Tibial artery (tissue), 4 donors: ENCODE measurements at regions not wholly inside any gene's neighbourhood (a gene's known extent, or its start where the extent isn't known, plus 50 kb on each side); places are given as distances from the start of the nearest gene placed in this dataset.

Experiments
- DNase-seq, 2 donors: peaks; one replicate each; pipeline ENCODE4 v3.0.0-alpha.2; 2019
- H3K27ac ChIP-seq, 2 donors: fragments of 200-600 bp; sonication (generic) in 1 of 2; 1 replicate in 1 of 2; 2 replicates in 1 of 2; pipeline ENCODE4 v1.5.1; 2018 to 2019; ENCODE audit warnings: mild to moderate bottlenecking in 1 of 2
- H3K27me3 ChIP-seq, 2 donors: fragments of 200-600 bp; sonication (generic) in 1 of 2; one replicate each; pipeline versions ENCODE4 v1.5.1 to v1.6.0; 2016 to 2019
- H3K36me3 ChIP-seq, 3 donors: fragments of 200-600 bp; sonication (generic) in 2 of 3; one replicate each; pipeline ENCODE4 v1.5.1; 2016 to 2019; ENCODE audit warnings: mild to moderate bottlenecking in 2 of 3
- H3K4me1 ChIP-seq, 4 donors: fragments of 200-600 bp; sonication (generic) in 2 of 4; 1 replicate in 3 of 4; 2 replicates in 1 of 4; pipeline ENCODE4 v1.5.1; 2016 to 2019
- H3K4me3 ChIP-seq, 2 donors: fragments of 200-600 bp; sonication (generic) in 1 of 2; 1 replicate in 1 of 2; 2 replicates in 1 of 2; pipeline ENCODE4 v1.5.1; 2018 to 2019; ENCODE audit warnings: mild to moderate bottlenecking in 2 of 2
- H3K9me3 ChIP-seq, 3 donors: fragments of 200-600 bp; sonication (generic) in 1 of 3; one replicate each; pipeline ENCODE4 v1.5.1; 2016 to 2019
- intact Hi-C: fragments of 100-400 bp; cut with DNase I; formaldehyde crosslinking; loops from one replicate; pipeline ENCODE4 v1.15.0; 2023; ENCODE audit warnings: low total_unique reads
- TF ChIP-seq, protein P1 (sequence below), 2 experiments: fragments of 200-600 bp in 1 of 2; fragments of 450-650 bp in 1 of 2; IDR thresholded peaks; one replicate each; pipeline ENCODE4 v1.5.1; 2017 to 2019; ENCODE audit warnings: antibody characterized with exemption in 2 of 2, mild to moderate bottlenecking in 1 of 2, moderate library complexity in 1 of 2

DNA sequence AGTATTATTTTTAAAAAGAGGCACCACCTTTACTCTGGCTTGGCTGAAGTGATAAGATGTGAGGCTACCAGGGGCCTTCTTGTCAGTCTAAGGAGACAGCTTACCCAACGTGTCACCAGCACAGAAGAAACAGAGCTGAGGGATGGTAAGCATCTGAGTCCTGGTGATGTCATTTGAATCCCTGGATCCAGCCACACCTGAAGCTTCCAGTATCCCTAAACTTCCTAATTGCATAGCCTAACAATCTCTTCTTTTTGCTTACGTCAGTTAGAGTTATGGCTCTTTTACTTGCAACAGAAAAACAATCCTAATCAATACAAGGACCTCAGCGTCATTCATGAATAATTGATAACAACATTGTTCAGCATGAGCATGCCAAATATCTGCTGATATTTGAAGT is 436.6 kb downstream of the SHISA9 start:
- no peak overlapping the region for H3K4me3 ChIP-seq
- DNase-seq: no peak
- no peak overlapping the region for H3K27ac ChIP-seq
- TF ChIP-seq, protein P1, sequence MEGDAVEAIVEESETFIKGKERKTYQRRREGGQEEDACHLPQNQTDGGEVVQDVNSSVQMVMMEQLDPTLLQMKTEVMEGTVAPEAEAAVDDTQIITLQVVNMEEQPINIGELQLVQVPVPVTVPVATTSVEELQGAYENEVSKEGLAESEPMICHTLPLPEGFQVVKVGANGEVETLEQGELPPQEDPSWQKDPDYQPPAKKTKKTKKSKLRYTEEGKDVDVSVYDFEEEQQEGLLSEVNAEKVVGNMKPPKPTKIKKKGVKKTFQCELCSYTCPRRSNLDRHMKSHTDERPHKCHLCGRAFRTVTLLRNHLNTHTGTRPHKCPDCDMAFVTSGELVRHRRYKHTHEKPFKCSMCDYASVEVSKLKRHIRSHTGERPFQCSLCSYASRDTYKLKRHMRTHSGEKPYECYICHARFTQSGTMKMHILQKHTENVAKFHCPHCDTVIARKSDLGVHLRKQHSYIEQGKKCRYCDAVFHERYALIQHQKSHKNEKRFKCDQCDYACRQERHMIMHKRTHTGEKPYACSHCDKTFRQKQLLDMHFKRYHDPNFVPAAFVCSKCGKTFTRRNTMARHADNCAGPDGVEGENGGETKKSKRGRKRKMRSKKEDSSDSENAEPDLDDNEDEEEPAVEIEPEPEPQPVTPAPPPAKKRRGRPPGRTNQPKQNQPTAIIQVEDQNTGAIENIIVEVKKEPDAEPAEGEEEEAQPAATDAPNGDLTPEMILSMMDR (IDR thresholded peaks at IDR 0.05): no peak
- no peaks in the 10 kb centered on the region for H3K4me1 ChIP-seq
- no peaks in the 10 kb centered on the region for H3K27me3 ChIP-seq
- no peaks in the 10 kb centered on the region for H3K36me3 ChIP-seq
- intact Hi-C loops: no loop called here
- no peaks in the 10 kb centered on the region for H3K9me3 ChIP-seq

DNA sequence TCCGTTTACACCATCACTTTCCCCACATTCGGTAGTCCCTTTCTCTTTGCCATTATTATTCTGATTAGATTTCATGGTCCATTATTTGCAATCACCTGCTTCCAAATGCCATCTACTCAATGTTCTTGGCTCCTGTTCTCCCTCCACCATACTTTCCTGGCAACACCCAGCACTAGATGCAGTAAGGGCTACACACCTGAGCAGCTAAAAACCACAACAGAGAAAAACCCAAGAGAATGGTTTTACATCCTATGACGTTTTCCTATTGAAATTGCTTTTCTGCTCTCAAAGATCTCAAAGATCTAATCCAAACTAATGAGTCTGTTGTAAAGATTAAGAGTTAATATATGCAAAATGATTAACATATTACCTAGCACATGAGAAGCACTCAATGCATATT is 441.3 kb downstream of the SHISA9 start:
- no peaks in the 10 kb centered on the region for H3K9me3 ChIP-seq
- intact Hi-C loops: no loop called here
- no peaks in the 10 kb centered on the region for H3K4me1 ChIP-seq
- TF ChIP-seq, protein P1 (IDR thresholded peaks at IDR 0.05): no peak
- H3K4me3 ChIP-seq: no peak overlapping the region
- no peak for DNase-seq
- H3K27me3 ChIP-seq: no peaks in the 10 kb centered on the region
- no peaks in the 10 kb centered on the region for H3K36me3 ChIP-seq
- H3K27ac ChIP-seq: no peak overlapping the region

DNA sequence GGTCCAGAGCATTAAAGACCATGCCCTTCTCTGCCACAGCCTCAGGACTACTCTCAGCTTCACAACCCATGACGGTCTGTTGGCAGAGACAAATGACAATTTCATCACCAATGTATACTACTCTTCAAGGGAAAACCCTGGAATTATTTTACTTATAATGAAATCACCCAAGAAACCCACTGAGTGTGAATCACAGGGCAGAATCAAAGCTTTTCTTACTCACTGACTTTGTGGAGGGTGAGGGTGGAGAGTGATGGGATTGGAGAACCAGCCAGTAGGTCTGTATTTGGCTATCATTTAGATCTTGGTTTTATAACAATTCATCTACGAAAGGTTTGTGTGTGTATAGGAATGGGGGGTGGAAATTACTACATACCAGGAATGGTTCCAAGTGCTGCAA is 442.6 kb downstream of the SHISA9 start:
- Histone ChIP-seq H3K9me3 (no peaks in the 10 kb centered on the region), H3K4me3 (no peak overlapping the region), H3K36me3 (no peaks in the 10 kb centered on the region), H3K4me1 (no peaks in the 10 kb centered on the region), H3K27ac (no peak overlapping the region), H3K27me3 (no peaks in the 10 kb centered on the region)
- intact Hi-C loops: no loop called here
- no peak for DNase-seq
- TF ChIP-seq, protein P1 (IDR thresholded peaks at IDR 0.05): no peak

DNA sequence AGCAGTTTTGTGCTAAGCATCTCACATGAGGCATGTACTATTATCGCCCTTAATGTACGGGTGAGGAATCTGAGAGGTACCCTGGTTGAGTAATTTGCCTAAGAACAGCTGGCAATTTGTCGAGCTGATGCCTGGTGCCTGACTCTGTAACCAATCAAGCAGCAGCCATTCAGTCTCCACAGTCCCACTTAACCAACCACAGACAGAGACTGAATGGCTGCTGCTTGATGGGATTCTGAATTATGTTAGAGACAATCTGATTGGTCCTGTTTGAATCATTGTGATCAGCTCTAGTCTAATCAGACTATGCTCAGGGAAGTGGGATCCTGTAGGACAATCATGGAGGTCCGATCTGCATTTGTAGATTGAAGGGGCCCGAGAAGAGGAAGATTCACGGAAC is 447.0 kb downstream of the SHISA9 start:
- H3K36me3 ChIP-seq: no peaks in the 10 kb centered on the region
- H3K9me3 ChIP-seq: no peaks in the 10 kb centered on the region
- H3K4me1 ChIP-seq: no peaks in the 10 kb centered on the region
- DNase-seq: no peak
- no peak overlapping the region for H3K27ac ChIP-seq
- TF ChIP-seq, protein P1 (IDR thresholded peaks at IDR 0.05): no peak
- H3K27me3 ChIP-seq: no peaks in the 10 kb centered on the region
- intact Hi-C loops: no loop called here
- H3K4me3 ChIP-seq: no peak overlapping the region

DNA sequence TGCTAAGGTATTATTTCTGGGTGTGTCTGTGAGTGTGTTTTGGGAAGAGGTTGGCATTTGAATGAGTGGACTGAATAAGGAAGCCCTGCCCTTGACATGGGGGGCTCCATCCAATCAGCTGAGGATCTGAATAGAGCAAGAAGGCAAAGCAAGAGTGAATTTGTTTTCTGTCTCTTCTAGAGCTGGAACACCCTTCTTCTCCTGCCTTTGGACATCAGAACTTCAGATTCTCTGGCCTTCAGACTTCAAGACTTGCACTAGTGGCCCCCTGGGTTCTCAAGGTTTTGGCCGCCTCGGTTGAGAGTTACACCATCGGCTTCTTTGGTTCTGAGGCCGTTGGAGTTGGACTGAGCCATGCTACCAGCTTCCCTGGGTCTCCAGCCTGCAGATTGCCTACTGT is 448.6 kb downstream of the SHISA9 start:
- intact Hi-C loops: no loop called here

More for the DNA sequence above, 448.6 kb downstream of the SHISA9 start:
- no peak overlapping the region for H3K4me3 ChIP-seq
- H3K9me3 ChIP-seq: no peaks in the 10 kb centered on the region
- no peaks in the 10 kb centered on the region for H3K27me3 ChIP-seq
- no peaks in the 10 kb centered on the region for H3K36me3 ChIP-seq
- no peaks in the 10 kb centered on the region for H3K4me1 ChIP-seq
- TF ChIP-seq, protein P1 (IDR thresholded peaks at IDR 0.05): no peak
- DNase-seq: no peak
- no peak overlapping the region for H3K27ac ChIP-seq
